ENCODE measurements at regions not wholly inside any gene's neighbourhood (a gene's known extent, or its start where the extent isn't known, plus 50 kb on each side); places are given as distances from the start of the nearest gene placed in this dataset.

GRCh38 chr9:84456527-84456926 is 116.0 kb upstream of the SLC28A3 start:
- DNase-seq (ENCODE audit: low spot score): no peak

- no peak for DNase-seq (ENCODE audit: low spot score)
Measured at GRCh38 chr9:84460695-84461094, 120.1 kb upstream of the SLC28A3 start.

- no peak for DNase-seq (ENCODE audit: low spot score)
Measured at GRCh38 chr9:84463272-84463671, 122.7 kb upstream of the SLC28A3 start.

- DNase-seq (ENCODE audit: low spot score): no peak
Measured at GRCh38 chr9:84466580-84467285, 126.2 kb upstream of the SLC28A3 start.

GRCh38 chr9:84471816-84472215 is 131.3 kb upstream of the SLC28A3 start:
- DNase-seq (ENCODE audit: low spot score): no peak

GRCh38 chr9:84478996-84479395 is 138.4 kb upstream of the SLC28A3 start:
- DNase-seq (ENCODE audit: low spot score): no peak

GRCh38 chr9:84480071-84480470 is 139.5 kb upstream of the SLC28A3 start:
- DNase-seq (ENCODE audit: low spot score): no peak

GRCh38 chr9:84481231-84481630 is 140.7 kb upstream of the SLC28A3 start:
- DNase-seq (ENCODE audit: low spot score): no peak

- no peak for DNase-seq (ENCODE audit: low spot score)
Measured at GRCh38 chr9:84481636-84482218, 141.2 kb upstream of the SLC28A3 start.

- no peak for DNase-seq (ENCODE audit: low spot score)
Measured at GRCh38 chr9:84482607-84483006, 142.0 kb upstream of the SLC28A3 start.

- DNase-seq (ENCODE audit: low spot score): no peak
Measured at GRCh38 chr9:84484172-84484571, 143.6 kb upstream of the SLC28A3 start.

GRCh38 chr9:84485539-84485938 is 145.0 kb upstream of the SLC28A3 start:
- no peak for DNase-seq (ENCODE audit: low spot score)

- DNase-seq (ENCODE audit: low spot score): no peak
Measured at GRCh38 chr9:84486663-84487062, 146.1 kb upstream of the SLC28A3 start.

GRCh38 chr9:84490206-84490841 is 149.8 kb upstream of the SLC28A3 start:
- DNase-seq (ENCODE audit: low spot score): no peak

GRCh38 chr9:84490842-84491325 is 150.3 kb upstream of the SLC28A3 start:
- no peak for DNase-seq (ENCODE audit: low spot score)

- no peak for DNase-seq (ENCODE audit: low spot score)
Measured at GRCh38 chr9:84492366-84493159, 152.0 kb upstream of the SLC28A3 start.

GRCh38 chr9:84493284-84493947 is 152.9 kb upstream of the SLC28A3 start:
- DNase-seq (ENCODE audit: low spot score): no peak

GRCh38 chr9:84499969-84500582 is 159.5 kb upstream of the SLC28A3 start:
- no peak for DNase-seq (ENCODE audit: low spot score)

- DNase-seq (ENCODE audit: low spot score): no peak
Measured at GRCh38 chr9:84500826-84501225, 160.3 kb upstream of the SLC28A3 start.

- no peak for DNase-seq (ENCODE audit: low spot score)
Measured at GRCh38 chr9:84501587-84501986, 161.0 kb upstream of the SLC28A3 start.

GRCh38 chr9:84502066-84502465 is 161.5 kb upstream of the SLC28A3 start:
- no peak for DNase-seq (ENCODE audit: low spot score)

- no peak for DNase-seq (ENCODE audit: low spot score)
Measured at GRCh38 chr9:84504360-84504759, 163.8 kb upstream of the SLC28A3 start.
